RPMI7951 (cell line): ENCODE measurements at regions not wholly inside any gene's neighbourhood (a gene's known extent, or its start where the extent isn't known, plus 50 kb on each side); places are given as distances from the start of the nearest gene placed in this dataset.

Source experiments
- DNase-seq: peaks from one replicate; pipeline ENCODE4 v3.0.0-alpha.2; 2012; ENCODE audit warnings: low read depth

DNA sequence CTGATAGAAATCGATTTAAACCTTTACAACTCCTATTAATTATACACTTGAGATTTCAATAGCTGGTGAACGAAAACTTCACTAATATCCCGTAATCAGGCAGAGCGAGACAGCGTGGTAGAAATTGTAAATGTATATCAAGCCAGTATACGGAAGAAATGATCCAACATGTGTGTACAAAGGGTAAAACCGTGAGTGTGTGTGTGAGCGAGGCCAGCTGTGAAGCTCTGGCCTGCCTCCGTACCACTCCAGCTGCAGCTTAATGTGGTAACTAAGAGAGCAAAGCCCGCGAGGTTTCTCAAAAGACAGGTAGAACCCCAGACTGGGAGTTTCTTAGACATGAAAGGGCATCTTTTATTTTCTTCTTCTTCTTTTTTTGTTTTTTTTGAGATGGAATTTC lies 52.3 kb upstream of the ZNF516 start:
- DNase-seq = no peak

DNA sequence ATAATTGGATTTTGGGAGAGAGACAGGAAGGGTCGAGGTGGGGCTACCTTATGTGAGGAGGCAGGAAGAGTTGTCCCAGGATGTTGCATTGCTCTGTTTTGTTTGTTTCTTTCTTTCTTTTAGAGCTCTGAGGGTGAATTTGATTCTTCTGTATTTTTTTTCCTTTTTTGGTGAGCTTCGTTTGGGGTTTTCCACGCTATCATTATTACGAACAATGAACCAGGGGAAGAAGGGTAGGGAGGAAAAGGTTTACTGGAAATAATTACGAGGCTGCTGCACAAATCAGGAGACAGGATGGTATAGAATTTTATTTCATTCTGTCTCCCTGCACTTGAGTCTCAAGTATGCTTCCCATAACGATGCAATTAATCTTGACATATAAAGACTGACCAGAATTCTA lies 51.4 kb upstream of the ZNF516 start:
- no peak for DNase-seq

DNA sequence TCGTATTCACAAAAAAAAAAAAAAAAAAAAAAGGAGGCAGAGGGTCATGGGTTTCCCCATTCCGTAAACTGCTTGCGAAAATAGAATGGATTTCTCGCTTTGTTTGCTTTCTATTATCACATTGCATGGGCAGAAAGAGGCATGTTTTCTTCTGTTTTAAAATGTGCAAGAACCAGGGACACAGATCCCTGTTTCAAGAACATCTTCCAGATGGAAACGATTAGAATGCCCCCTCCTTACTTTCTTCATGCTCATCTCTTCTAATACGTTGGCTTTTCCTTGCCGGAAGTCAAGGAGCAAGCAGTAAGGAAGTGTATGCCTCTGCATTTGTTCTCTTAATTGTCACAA lies 51.0 kb upstream of the ZNF516 start:
- no peak for DNase-seq

DNA sequence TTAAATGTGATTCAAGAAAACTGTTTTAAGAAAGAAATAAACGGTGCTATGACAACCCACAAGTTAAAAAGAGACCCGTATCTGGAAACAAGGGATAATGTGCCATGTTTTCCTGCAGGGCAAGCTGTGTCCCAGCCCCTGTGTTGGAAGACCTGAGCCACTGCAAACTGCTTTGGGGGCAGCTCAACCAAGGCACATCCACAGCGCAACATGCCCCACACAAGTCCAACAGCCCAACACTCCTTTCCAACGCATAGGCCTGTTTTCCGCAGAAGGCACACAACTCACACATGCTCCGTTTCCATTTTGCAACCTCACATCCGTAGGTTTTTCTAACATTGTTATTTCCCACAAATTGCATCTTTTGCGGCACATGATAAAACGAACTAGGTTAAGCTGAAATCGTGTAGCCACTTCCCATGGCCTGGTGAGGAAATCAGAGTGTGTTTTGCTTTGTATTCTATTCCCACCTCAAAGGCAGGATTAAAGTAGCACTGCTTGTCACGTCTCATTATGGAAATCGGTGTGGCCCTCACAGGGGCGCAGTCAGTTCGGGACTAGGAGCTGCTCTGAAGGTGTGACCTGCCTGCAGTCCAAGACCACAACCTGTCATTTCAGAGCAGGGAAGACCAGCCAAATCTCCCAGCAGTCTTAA lies 50.5 kb upstream of the ZNF516 start:
- no peak for DNase-seq

DNA sequence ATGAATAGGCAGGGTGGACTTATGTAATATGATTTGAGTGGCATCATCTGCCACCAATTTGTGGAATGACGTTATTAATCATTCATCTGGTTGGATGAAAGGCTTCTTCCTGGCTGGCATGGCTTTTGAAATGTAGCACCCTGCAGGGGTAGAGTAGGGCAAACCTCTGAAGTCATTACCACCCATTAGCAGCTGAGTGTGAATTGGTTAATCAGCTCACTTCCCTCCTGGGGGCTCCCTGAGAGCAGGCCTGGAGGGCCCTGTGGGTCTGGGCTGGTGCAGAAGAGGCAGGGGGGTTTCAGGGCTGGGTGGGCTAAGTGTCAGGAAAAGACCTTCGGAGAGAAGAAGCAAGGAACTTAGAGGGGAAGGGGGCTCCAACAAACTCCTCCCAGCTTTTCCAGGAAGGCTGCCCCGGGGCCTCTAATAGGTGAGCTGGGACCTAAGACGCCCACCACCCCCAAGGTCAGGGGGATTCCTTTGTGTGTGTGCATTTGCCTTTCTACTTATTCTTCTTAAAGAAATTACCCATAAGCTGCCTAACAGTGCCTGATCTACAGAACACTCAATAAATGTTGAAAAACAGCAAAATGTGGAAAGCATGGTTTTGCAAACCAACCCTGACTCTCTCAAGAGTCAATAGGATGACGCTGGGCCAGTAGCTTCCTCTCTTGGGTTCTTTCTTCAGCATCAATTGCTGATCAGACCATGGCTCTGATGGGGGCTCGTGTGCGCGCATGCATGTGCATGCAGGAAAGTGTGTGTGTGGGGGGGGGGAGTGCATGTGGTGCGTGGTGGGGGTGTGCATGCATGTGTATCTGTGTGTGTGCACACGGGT lies 49.7 kb upstream of the ZNF516 start:
- DNase-seq = no peak
